Neural crest cell (in vitro differentiated cells): ENCODE measurements at regions not wholly inside any gene's neighbourhood (a gene's known extent, or its start where the extent isn't known, plus 50 kb on each side); places are given as distances from the start of the nearest gene placed in this dataset.

ENCODE experiments used
- DNase-seq: peaks from one replicate; pipeline ENCODE4 v3.0.0; 2021; ENCODE audit warnings: low read depth, mixed read lengths, low spot score
- H3K27ac Mint-ChIP-seq: one replicate; pipeline ENCODE4 v1.8.0; 2021; ENCODE audit warnings: mild to moderate bottlenecking, mixed read lengths; ENCODE audit not compliant: unreplicated experiment
- H3K27me3 Mint-ChIP-seq: 2 replicates; pipeline ENCODE4 v1.8.0; 2021; ENCODE audit warnings: low read depth, mild to moderate bottlenecking, mixed read lengths
- H3K36me3 Mint-ChIP-seq: 2 replicates; pipeline ENCODE4 v1.8.0; 2021; ENCODE audit warnings: low read depth, mild to moderate bottlenecking, mixed read lengths
- H3K4me1 Mint-ChIP-seq: 2 replicates; pipeline ENCODE4 v1.8.0; 2021; ENCODE audit warnings: mixed read lengths
- H3K4me3 Mint-ChIP-seq: one replicate; pipeline ENCODE4 v1.8.0; 2021; ENCODE audit warnings: mild to moderate bottlenecking, mixed read lengths
- H3K9me3 Mint-ChIP-seq: 2 replicates; pipeline ENCODE4 v1.8.0; 2021; ENCODE audit warnings: mixed read lengths
- CTCF ChIP-seq: fragments of 200-600 bp; sonication (generic); conservative IDR thresholded peaks from 2 replicates; pipeline ENCODE4 v1.5.0; 2021; ENCODE audit warnings: antibody characterized with exemption, mild to moderate bottlenecking

- Mint-ChIP-seq H3K9me3 (no peaks in the 10 kb centered on the region), H3K4me1 (peaks cover 29% of the 10 kb centered on the region), H3K4me3 (peak overlapping the region; percentile 51), H3K36me3 (no peaks in the 10 kb centered on the region), H3K27me3 (no peaks in the 10 kb centered on the region), H3K27ac (peak overlapping the region; percentile 94)
- no peak for DNase-seq
- TF ChIP-seq CTCF = no peak
Observed at GRCh38 chr1:238458899-238459298, 568.2 kb upstream of the ZP4 start.

- no peak for TF ChIP-seq CTCF
- H3K9me3 Mint-ChIP-seq = no peaks in the 10 kb centered on the region
- peak overlapping the region; percentile 57 for H3K27ac Mint-ChIP-seq
- no peaks in the 10 kb centered on the region for H3K36me3 Mint-ChIP-seq
- H3K27me3 Mint-ChIP-seq = no peaks in the 10 kb centered on the region
- H3K4me3 Mint-ChIP-seq = no peak overlapping the region
- no peak for DNase-seq
- peaks cover 29% of the 10 kb centered on the region for H3K4me1 Mint-ChIP-seq
Observed at GRCh38 chr1:238457610-238458009, 566.9 kb upstream of the ZP4 start.

- no peaks in the 10 kb centered on the region for H3K36me3 Mint-ChIP-seq
- H3K27ac Mint-ChIP-seq = no peak overlapping the region
- no peak overlapping the region for H3K4me3 Mint-ChIP-seq
- TF ChIP-seq CTCF = no peak
- H3K9me3 Mint-ChIP-seq = peaks cover 3% of the 10 kb centered on the region
- peaks cover 8% of the 10 kb centered on the region for H3K4me1 Mint-ChIP-seq
- no peak for DNase-seq
- no peaks in the 10 kb centered on the region for H3K27me3 Mint-ChIP-seq
Observed at GRCh38 chr1:238451781-238452310, 561.1 kb upstream of the ZP4 start.

- no peak overlapping the region for H3K4me3 Mint-ChIP-seq
- H3K27ac Mint-ChIP-seq = no peak overlapping the region
- no peaks in the 10 kb centered on the region for H3K36me3 Mint-ChIP-seq
- H3K27me3 Mint-ChIP-seq = no peaks in the 10 kb centered on the region
- peaks cover 3% of the 10 kb centered on the region for H3K9me3 Mint-ChIP-seq
- peaks cover 14% of the 10 kb centered on the region for H3K4me1 Mint-ChIP-seq
- no peak for TF ChIP-seq CTCF
- DNase-seq = no peak
Observed at GRCh38 chr1:238450976-238451375, 560.3 kb upstream of the ZP4 start.

- peaks cover 3% of the 10 kb centered on the region for H3K36me3 Mint-ChIP-seq
- H3K27me3 Mint-ChIP-seq = no peaks in the 10 kb centered on the region
- peaks cover 14% of the 10 kb centered on the region for H3K4me1 Mint-ChIP-seq
- H3K9me3 Mint-ChIP-seq = peaks cover 11% of the 10 kb centered on the region
- H3K4me3 Mint-ChIP-seq = no peak overlapping the region
- H3K27ac Mint-ChIP-seq = no peak overlapping the region
- no peak for TF ChIP-seq CTCF
- no peak for DNase-seq
Observed at GRCh38 chr1:238443687-238444086, 553.0 kb upstream of the ZP4 start.

GRCh38 chr1:238439511-238439910 lies 548.8 kb upstream of the ZP4 start:
- peaks cover 9% of the 10 kb centered on the region for H3K9me3 Mint-ChIP-seq
- no peaks in the 10 kb centered on the region for H3K4me1 Mint-ChIP-seq
- no peak overlapping the region for H3K4me3 Mint-ChIP-seq
- peaks cover 3% of the 10 kb centered on the region for H3K36me3 Mint-ChIP-seq
- no peak for DNase-seq
- no peaks in the 10 kb centered on the region for H3K27me3 Mint-ChIP-seq
- no peak for TF ChIP-seq CTCF
- no peak overlapping the region for H3K27ac Mint-ChIP-seq
